CD1c-positive myeloid dendritic cell (primary cell): ENCODE measurements at regions not wholly inside any gene's neighbourhood (a gene's known extent, or its start where the extent isn't known, plus 50 kb on each side); places are given as distances from the start of the nearest gene placed in this dataset.
"Not testable (repeated sequence)": the region's sequence is repeated elsewhere in the genome, so short reads cannot be mapped to it uniquely, and the experiment has no call there.

Experiments
- DNase-seq: peaks from one replicate; pipeline ENCODE4 v3.0.0-alpha.2; 2016; ENCODE audit errors: extremely low spot score

GRCh38 chr5:125673359-125673950 is 749.8 kb upstream of the GRAMD2B start:
- DNase-seq = no peak

DNA sequence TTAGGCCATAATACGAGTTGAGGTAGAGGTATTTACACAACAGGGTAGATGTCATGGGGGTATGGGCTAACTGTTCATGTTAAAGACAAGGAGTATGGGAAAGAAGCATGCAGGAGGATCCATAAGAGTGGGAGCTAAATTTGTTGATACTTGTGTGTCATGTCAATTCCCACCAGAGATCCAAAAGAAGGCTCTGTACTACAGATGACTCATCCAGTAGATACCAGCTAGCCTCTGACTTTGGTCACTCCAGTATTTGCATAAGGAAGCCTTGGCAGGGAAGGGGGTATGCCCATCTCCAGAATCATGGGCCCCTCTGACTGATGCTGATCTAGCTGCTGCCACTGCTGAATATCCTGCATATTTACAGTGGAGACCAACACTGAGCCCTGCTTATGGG is 743.7 kb upstream of the GRAMD2B start:
- no peak for DNase-seq

- no peak for DNase-seq
These were observed 739.5 kb upstream of the GRAMD2B start for GRCh38 chr5:125683669-125684068.

GRCh38 chr5:125685771-125686170 is 737.4 kb upstream of the GRAMD2B start:
- DNase-seq = no peak

DNA sequence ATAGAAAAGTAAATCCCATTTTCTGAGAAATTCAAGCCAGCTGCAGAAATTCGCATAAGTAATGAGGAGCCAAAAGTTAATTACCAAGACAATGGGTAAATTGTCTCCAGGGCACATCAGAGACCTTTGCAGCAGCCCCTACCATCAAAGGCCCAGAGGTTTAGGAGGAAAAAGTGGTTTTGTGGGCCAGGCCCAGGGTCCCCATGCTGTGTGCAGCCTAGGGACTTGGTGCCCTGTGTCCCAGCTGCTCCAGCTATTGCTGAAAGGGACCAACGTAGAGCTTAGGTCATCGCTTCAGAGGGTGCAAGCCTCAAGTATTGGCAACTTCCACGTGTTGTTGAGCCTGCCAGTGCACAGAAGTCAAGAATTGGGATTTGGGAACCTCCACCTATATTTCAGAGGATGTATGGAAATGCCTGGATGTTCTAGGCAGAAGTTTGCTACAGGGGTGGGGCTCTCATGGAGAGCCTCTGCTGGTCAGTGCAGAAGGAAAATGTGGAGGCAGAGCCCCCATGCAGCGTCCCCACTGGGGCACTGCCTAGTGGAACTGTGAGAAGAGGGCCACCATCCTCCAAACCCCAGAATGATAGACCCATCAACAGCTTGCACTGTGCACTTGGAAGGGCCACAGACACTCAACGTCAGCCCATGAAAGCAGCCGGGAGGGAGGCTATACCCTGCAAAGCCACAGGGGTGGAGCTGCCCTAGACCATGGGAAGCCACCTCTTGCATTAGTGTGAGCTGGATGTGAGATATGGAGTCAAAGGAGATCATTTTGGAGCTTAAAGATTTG is 731.3 kb upstream of the GRAMD2B start:
- DNase-seq = not testable (repeated sequence)

DNA sequence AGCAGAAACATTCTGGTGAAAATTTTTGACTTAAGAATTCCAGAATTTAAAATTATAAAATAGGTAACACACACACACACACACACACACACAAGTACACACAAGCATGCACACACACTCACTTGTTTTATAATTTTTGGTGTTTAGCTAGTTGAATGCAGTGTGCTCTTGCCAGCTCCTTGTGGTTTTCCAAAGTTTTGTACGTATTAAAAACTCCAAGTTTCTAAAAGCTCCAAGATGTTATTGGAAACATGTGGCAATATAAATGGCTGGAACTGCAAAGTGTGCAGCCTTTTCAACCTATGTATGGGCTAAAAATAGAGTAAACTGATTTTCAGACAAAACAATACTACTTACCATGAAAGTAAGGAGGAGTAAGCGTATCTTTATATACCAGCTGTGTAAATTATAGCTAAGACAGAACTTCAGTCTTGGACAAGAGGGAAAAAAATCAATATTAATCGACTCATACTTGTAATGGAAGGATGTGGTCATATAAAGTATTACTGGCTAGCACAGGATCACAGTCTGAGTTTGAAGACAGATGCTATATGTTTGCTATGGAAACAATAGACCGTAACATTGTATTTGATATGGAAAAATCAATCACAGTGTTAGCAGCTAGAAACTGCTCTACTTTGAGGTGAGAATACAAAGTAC is 727.1 kb upstream of the GRAMD2B start:
- DNase-seq = no peak

DNA sequence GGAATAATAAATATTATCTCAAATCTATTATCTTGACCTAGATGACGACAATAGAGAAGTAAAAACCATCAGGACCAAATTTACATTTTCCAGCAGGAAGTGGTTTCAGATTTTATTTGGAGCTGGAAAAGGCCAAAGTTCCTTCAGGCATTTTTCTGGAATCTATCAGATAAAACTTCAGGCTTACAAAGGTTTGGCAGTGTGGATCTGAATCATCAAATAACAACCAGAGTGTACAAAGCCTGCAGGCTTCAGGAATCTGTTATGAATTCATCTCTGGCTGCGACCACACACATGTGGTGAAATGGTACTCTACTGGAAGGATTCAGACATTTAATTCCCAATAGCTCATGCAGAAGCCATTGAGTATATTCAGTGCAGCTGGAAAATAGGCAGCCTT is 726.4 kb upstream of the GRAMD2B start:
- no peak for DNase-seq

GRCh38 chr5:125698420-125698819 is 724.8 kb upstream of the GRAMD2B start:
- no peak for DNase-seq

DNA sequence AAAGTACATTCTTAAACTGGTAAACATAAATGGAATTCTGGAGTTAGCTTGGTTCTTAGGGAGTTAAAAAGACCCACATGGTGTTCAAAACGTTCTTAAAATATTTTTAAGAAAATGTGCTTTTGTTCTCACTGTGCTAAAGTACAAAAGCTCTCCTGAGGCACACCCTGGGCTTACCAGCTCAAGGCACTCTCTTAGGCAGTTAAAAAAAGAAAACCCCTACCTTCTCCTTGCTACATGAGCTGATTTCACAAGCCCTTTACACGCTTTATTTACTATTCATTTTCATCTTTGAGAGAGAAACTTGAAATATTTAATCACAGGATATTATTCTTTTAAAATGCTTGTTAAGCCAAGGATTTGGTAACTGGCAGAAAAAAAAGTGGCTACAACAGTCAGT is 723.3 kb upstream of the GRAMD2B start:
- no peak for DNase-seq

- no peak for DNase-seq
These were observed 722.8 kb upstream of the GRAMD2B start for GRCh38 chr5:125700380-125700861.

- no peak for DNase-seq
These were observed 719.6 kb upstream of the GRAMD2B start for GRCh38 chr5:125703616-125704015.

- DNase-seq = no peak
These were observed 718.3 kb upstream of the GRAMD2B start for GRCh38 chr5:125704888-125705287.

DNA sequence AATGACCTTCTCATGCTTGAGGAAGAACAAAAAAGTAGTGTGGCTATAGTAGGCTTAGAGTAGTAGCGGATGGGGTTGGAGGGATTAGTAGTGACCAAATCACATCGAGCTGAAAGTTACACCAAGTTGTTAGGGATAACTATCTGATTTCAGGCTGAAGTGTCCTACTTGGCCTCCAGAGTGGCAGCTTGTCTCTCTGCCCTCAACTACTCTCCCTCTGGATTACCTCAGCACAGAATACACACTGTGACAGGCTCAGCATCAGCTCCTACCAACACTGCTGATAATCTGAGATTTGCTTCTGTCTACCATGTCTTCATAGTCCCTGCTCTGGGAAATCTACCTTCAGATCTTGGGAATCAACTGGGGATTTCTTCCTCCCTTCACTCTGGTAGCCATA is 714.6 kb upstream of the GRAMD2B start:
- no peak for DNase-seq

- DNase-seq = no peak
These were observed 712.5 kb upstream of the GRAMD2B start for GRCh38 chr5:125710745-125711144.

- DNase-seq = no peak
These were observed 710.8 kb upstream of the GRAMD2B start for GRCh38 chr5:125712397-125712796.

GRCh38 chr5:125713109-125713805 is 710.0 kb upstream of the GRAMD2B start:
- DNase-seq = no peak

DNA sequence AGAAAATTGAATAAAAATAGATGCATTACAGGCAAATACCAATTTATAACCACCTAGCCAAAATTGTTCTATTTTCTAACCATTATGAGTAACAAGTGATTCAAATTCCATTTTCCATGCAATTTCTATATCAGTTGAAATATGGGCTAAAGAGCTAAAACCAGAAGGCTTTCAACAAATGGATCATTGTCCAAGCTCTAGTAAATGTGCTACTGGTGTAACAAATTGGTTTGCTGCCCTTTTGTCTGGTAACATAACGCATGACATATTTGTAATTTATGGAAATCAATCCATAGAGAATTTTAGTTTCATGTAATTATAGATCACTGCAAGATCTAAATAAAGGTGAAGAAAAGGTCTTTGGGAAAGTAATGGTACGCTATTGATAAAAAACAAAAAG is 708.0 kb upstream of the GRAMD2B start:
- no peak for DNase-seq

DNA sequence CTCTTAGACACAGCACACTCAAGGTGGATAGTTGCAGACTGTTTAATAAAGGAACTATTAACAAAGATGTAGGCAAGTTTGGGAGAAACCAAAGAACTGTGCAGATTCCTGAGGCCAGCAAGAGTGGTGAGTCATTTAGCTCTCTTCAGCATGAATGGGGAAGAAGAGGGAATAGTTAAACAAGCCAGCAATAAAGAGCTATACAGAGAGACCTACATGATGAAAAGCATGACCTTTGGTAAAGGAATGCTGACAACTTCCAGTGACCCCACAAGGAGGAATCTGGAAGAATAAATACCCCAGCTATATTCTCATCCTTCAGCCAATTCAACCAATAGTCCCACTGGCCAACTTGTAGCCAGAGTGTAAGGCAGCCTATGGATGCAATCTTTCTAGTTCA is 706.0 kb upstream of the GRAMD2B start:
- no peak for DNase-seq

DNA sequence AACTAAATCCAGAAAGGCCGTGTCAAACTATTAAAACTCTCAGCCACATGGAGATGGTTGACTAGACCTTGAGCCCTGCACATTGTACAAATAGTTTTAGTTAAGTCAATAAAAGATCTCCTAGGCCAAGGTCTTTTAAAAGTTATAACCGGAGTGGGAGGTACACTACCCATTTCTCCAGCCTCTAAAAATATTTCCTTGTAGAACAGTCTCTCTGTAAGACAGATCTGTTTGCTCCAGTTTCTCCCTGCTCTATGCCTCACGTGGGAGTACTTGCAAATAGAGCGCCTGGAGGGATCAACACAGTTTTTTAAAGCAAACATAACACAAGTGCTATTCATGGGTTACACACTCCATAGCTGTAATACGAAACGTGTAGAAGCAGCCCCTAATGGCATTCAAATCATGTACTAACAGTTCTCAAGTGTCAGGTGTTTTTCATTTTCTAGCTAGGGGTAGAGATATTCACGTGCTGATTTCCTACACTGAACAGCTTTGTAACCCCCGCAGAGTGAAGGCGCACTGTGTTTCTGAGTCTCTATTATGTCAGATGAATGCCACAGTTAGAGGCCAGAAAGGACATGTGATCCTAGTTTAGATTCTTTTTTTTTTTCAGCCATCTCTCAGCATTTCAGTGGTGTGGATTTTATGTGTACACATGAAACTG is 703.4 kb upstream of the GRAMD2B start:
- no peak for DNase-seq

- no peak for DNase-seq
These were observed 702.9 kb upstream of the GRAMD2B start for GRCh38 chr5:125720348-125720685.

DNA sequence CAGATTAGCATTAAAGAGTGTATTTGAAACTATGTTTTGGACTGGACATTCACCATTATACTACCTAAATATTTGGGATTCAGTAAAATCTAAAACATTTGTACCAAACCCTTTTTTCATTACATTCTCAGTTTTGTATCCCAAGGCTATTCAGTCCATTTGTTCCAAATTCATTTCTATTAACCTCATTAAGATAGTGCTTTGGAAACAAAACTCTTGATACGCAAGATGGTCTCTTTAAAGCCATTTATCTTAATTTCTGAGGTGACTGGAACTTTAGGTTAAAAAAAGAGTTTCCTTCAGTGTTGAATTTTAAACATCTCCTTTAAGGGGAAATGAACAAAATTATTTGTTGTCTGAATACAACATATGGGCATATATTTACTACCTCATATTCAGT is 702.5 kb upstream of the GRAMD2B start:
- no peak for DNase-seq

DNA sequence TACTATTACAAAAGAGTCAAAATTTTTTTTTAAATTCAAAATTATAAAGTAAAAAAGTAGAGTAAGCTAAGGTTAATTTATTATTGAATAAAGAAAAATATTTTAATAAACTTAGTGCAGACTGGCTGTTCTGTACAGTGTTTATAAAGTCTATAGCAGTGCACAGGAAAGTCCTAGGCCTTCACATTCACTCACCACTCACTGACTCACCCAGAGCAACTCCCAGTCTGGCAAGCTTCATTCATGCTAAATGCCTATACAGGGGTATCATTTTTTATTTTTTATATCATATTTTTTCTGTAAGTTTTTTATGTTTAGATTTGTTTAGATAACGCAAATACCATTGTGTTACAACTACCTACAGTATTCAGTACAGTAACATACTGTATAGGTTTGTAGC is 700.7 kb upstream of the GRAMD2B start:
- no peak for DNase-seq
